ENCODE measurements at regions not wholly inside any gene's neighbourhood (a gene's known extent, or its start where the extent isn't known, plus 50 kb on each side); places are given as distances from the start of the nearest gene placed in this dataset.

DNA sequence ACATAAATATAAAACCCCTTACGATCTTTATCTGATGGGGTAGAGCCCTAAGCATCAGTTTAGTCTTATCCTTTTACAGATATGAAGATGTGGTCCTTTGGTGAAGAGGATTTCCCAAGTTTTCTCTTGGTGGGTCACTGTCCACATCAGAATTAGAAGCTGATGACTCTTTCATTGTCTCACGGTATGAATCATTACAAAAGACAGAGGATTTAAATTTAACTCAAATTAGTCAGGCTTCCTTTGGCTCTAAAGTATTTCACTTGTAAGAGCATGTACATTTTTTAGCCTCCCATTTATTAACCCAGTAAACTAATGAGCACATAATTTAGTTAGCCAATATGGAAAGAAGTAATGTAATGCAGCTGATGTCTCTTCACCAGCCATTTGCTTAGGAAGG lies 49.9 kb upstream of the TMEM26 start:
- no peaks in the 10 kb centered on the region for H3K9me3 ChIP-seq
- H3K27ac ChIP-seq (replicated peaks in 1 of 4) = no peak overlapping the region
- 84% methylated on average over 2 of the region's 2 CpGs for WGBS
- no peak overlapping the region for H3K4me3 ChIP-seq
- TF ChIP-seq POLR2AphosphoS5 (IDR thresholded peaks at IDR 0.05) (no peak), POLR2A (IDR thresholded peaks at IDR 0.05; ENCODE audit: low read depth) (no peak), EP300 (IDR thresholded peaks at IDR 0.05) (no peak)
- TF ChIP-seq, protein P1, sequence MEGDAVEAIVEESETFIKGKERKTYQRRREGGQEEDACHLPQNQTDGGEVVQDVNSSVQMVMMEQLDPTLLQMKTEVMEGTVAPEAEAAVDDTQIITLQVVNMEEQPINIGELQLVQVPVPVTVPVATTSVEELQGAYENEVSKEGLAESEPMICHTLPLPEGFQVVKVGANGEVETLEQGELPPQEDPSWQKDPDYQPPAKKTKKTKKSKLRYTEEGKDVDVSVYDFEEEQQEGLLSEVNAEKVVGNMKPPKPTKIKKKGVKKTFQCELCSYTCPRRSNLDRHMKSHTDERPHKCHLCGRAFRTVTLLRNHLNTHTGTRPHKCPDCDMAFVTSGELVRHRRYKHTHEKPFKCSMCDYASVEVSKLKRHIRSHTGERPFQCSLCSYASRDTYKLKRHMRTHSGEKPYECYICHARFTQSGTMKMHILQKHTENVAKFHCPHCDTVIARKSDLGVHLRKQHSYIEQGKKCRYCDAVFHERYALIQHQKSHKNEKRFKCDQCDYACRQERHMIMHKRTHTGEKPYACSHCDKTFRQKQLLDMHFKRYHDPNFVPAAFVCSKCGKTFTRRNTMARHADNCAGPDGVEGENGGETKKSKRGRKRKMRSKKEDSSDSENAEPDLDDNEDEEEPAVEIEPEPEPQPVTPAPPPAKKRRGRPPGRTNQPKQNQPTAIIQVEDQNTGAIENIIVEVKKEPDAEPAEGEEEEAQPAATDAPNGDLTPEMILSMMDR (IDR thresholded peaks at IDR 0.05) = no peak
- H3K36me3 ChIP-seq = no peaks in the 10 kb centered on the region
- no peaks in the 10 kb centered on the region for H3K27me3 ChIP-seq
- intact Hi-C loops (cut with DNase I) = no loop called here
- DNase-seq (ENCODE audit: extremely low spot score) = no peak
- H3K4me1 ChIP-seq = no peaks in the 10 kb centered on the region

Measured in esophagus muscularis mucosa (tissue), 4 donors.